ENCODE measurements at regions not wholly inside any gene's neighbourhood (a gene's known extent, or its start where the extent isn't known, plus 50 kb on each side); places are given as distances from the start of the nearest gene placed in this dataset.
"Not testable (repeated sequence)": the region's sequence is repeated elsewhere in the genome, so short reads cannot be mapped to it uniquely, and the experiment has no call there.

GRCh38 chr2:211204902-211205301, 648.5 kb downstream of the CPS1 start:
- Histone ChIP-seq H3K27ac (ENCODE audit: low read length) (no peak overlapping the region), H3K36me3 (ENCODE audit: insufficient read depth, low read length) (no peaks in the 10 kb centered on the region), H3K9me2 (replicated peaks; ENCODE audit: insufficient read depth, low read length) (no peaks in the 10 kb centered on the region), H3K79me2 (ENCODE audit: low read length) (no peaks in the 10 kb centered on the region), H3K9ac (ENCODE audit: low read length) (no peak overlapping the region), H3K27me3 (ENCODE audit: low read length) (no peaks in the 10 kb centered on the region), H3K4me3 (ENCODE audit: low read length) (no peak overlapping the region), H3K9me3 (ENCODE audit: low read length) (no peaks in the 10 kb centered on the region), H3K4me1 (ENCODE audit: low read length) (no peaks in the 10 kb centered on the region), H2AFZ (ENCODE audit: low read length) (no peak overlapping the region), H3K4me2 (ENCODE audit: low read depth, low read length, poor library complexity, severe bottlenecking) (no peak overlapping the region), H4K20me1 (ENCODE audit: insufficient read depth, low read depth, low read length) (no peaks in the 10 kb centered on the region)
- DNase-seq, result no peak

- no peak for DNase-seq
- H3K27me3 ChIP-seq (ENCODE audit: low read length), result no peaks in the 10 kb centered on the region
- no peak overlapping the region for H3K27ac ChIP-seq (ENCODE audit: low read length)
Measured at GRCh38 chr2:211205358-211205757, 649.0 kb downstream of the CPS1 start.

GRCh38 chr2:211205836-211206235, 649.4 kb downstream of the CPS1 start:
- H3K4me2 ChIP-seq (ENCODE audit: low read depth, low read length, poor library complexity, severe bottlenecking), result no peak overlapping the region
- no peaks in the 10 kb centered on the region for H3K4me1 ChIP-seq (ENCODE audit: low read length)
- H3K27ac ChIP-seq (ENCODE audit: low read length), result no peak overlapping the region
- H3K9me2 ChIP-seq (replicated peaks; ENCODE audit: insufficient read depth, low read length), result no peaks in the 10 kb centered on the region
- H3K9me3 ChIP-seq (ENCODE audit: low read length), result no peaks in the 10 kb centered on the region
- no peak overlapping the region for H2AFZ ChIP-seq (ENCODE audit: low read length)
- H4K20me1 ChIP-seq (ENCODE audit: insufficient read depth, low read depth, low read length), result no peaks in the 10 kb centered on the region
- no peaks in the 10 kb centered on the region for H3K36me3 ChIP-seq (ENCODE audit: insufficient read depth, low read length)
- no peak overlapping the region for H3K4me3 ChIP-seq (ENCODE audit: low read length)
- H3K27me3 ChIP-seq (ENCODE audit: low read length), result no peaks in the 10 kb centered on the region
- no peak for DNase-seq
- H3K9ac ChIP-seq (ENCODE audit: low read length), result no peak overlapping the region
- H3K79me2 ChIP-seq (ENCODE audit: low read length), result no peaks in the 10 kb centered on the region

More at GRCh38 chr2:211205358-211205757, 649.0 kb downstream of the CPS1 start:
- no peak overlapping the region for H3K4me3 ChIP-seq (ENCODE audit: low read length)
- no peaks in the 10 kb centered on the region for H3K9me2 ChIP-seq (replicated peaks; ENCODE audit: insufficient read depth, low read length)
- H2AFZ ChIP-seq (ENCODE audit: low read length), result no peak overlapping the region
- H3K9ac ChIP-seq (ENCODE audit: low read length), result no peak overlapping the region
- H3K9me3 ChIP-seq (ENCODE audit: low read length), result no peaks in the 10 kb centered on the region
- H3K36me3 ChIP-seq (ENCODE audit: insufficient read depth, low read length), result no peaks in the 10 kb centered on the region
- no peaks in the 10 kb centered on the region for H3K79me2 ChIP-seq (ENCODE audit: low read length)
- H4K20me1 ChIP-seq (ENCODE audit: insufficient read depth, low read depth, low read length), result no peaks in the 10 kb centered on the region
- H3K4me1 ChIP-seq (ENCODE audit: low read length), result no peaks in the 10 kb centered on the region
- H3K4me2 ChIP-seq (ENCODE audit: low read depth, low read length, poor library complexity, severe bottlenecking), result no peak overlapping the region

- H3K4me1 ChIP-seq (ENCODE audit: low read length), result no peaks in the 10 kb centered on the region
- no peaks in the 10 kb centered on the region for H3K79me2 ChIP-seq (ENCODE audit: low read length)
- H3K9me3 ChIP-seq (ENCODE audit: low read length), result no peaks in the 10 kb centered on the region
- H3K4me3 ChIP-seq (ENCODE audit: low read length), result no peak overlapping the region
- no peaks in the 10 kb centered on the region for H3K27me3 ChIP-seq (ENCODE audit: low read length)
- H3K4me2 ChIP-seq (ENCODE audit: low read depth, low read length, poor library complexity, severe bottlenecking), result no peak overlapping the region
- H3K36me3 ChIP-seq (ENCODE audit: insufficient read depth, low read length), result no peaks in the 10 kb centered on the region
- no peak overlapping the region for H3K27ac ChIP-seq (ENCODE audit: low read length)
- no peak overlapping the region for H2AFZ ChIP-seq (ENCODE audit: low read length)
- H3K9me2 ChIP-seq (replicated peaks; ENCODE audit: insufficient read depth, low read length), result no peaks in the 10 kb centered on the region
- no peaks in the 10 kb centered on the region for H4K20me1 ChIP-seq (ENCODE audit: insufficient read depth, low read depth, low read length)
- peak; percentile 53 for DNase-seq
- H3K9ac ChIP-seq (ENCODE audit: low read length), result no peak overlapping the region
Measured at GRCh38 chr2:211216221-211216620, 659.8 kb downstream of the CPS1 start.

- H3K36me3 ChIP-seq (ENCODE audit: insufficient read depth, low read length); H3K9me3 ChIP-seq (ENCODE audit: low read length); H2AFZ ChIP-seq (ENCODE audit: low read length); H3K9me2 ChIP-seq (replicated peaks; ENCODE audit: insufficient read depth, low read length); H4K20me1 ChIP-seq (ENCODE audit: insufficient read depth, low read depth, low read length); H3K27me3 ChIP-seq (ENCODE audit: low read length); H3K79me2 ChIP-seq (ENCODE audit: low read length); H3K4me3 ChIP-seq (ENCODE audit: low read length); H3K4me2 ChIP-seq (ENCODE audit: low read depth, low read length, poor library complexity, severe bottlenecking); H3K27ac ChIP-seq (ENCODE audit: low read length); DNase-seq; H3K9ac ChIP-seq (ENCODE audit: low read length); H3K4me1 ChIP-seq (ENCODE audit: low read length): not testable (repeated sequence)
Measured at GRCh38 chr2:211219548-211219947, 663.1 kb downstream of the CPS1 start.

- Histone ChIP-seq H3K9ac (ENCODE audit: low read length) (no peak overlapping the region), H3K4me3 (ENCODE audit: low read length) (no peak overlapping the region), H2AFZ (ENCODE audit: low read length) (no peak overlapping the region), H3K9me2 (replicated peaks; ENCODE audit: insufficient read depth, low read length) (no peaks in the 10 kb centered on the region), H3K4me2 (ENCODE audit: low read depth, low read length, poor library complexity, severe bottlenecking) (no peak overlapping the region), H3K4me1 (ENCODE audit: low read length) (no peaks in the 10 kb centered on the region), H3K9me3 (ENCODE audit: low read length) (no peaks in the 10 kb centered on the region), H4K20me1 (ENCODE audit: insufficient read depth, low read depth, low read length) (no peaks in the 10 kb centered on the region), H3K27me3 (ENCODE audit: low read length) (no peaks in the 10 kb centered on the region), H3K36me3 (ENCODE audit: insufficient read depth, low read length) (no peaks in the 10 kb centered on the region), H3K79me2 (ENCODE audit: low read length) (no peaks in the 10 kb centered on the region), H3K27ac (ENCODE audit: low read length) (no peak overlapping the region)
- no peak for DNase-seq
Measured at GRCh38 chr2:211225784-211226183, 669.4 kb downstream of the CPS1 start.

GRCh38 chr2:211228559-211228958, 672.2 kb downstream of the CPS1 start:
- Histone ChIP-seq H3K9ac (ENCODE audit: low read length) (no peak overlapping the region), H4K20me1 (ENCODE audit: insufficient read depth, low read depth, low read length) (no peaks in the 10 kb centered on the region), H3K9me2 (replicated peaks; ENCODE audit: insufficient read depth, low read length) (no peaks in the 10 kb centered on the region), H2AFZ (ENCODE audit: low read length) (no peak overlapping the region), H3K27ac (ENCODE audit: low read length) (no peak overlapping the region), H3K36me3 (ENCODE audit: insufficient read depth, low read length) (no peaks in the 10 kb centered on the region), H3K27me3 (ENCODE audit: low read length) (no peaks in the 10 kb centered on the region), H3K4me3 (ENCODE audit: low read length) (no peak overlapping the region), H3K79me2 (ENCODE audit: low read length) (no peaks in the 10 kb centered on the region), H3K4me2 (ENCODE audit: low read depth, low read length, poor library complexity, severe bottlenecking) (no peak overlapping the region), H3K9me3 (ENCODE audit: low read length) (no peaks in the 10 kb centered on the region), H3K4me1 (ENCODE audit: low read length) (no peaks in the 10 kb centered on the region)
- no peak for DNase-seq

- Histone ChIP-seq H3K9me3 (ENCODE audit: low read length) (no peaks in the 10 kb centered on the region), H3K4me1 (ENCODE audit: low read length) (peaks cover 5% of the 10 kb centered on the region), H3K4me3 (ENCODE audit: low read length) (no peak overlapping the region), H3K4me2 (ENCODE audit: low read depth, low read length, poor library complexity, severe bottlenecking) (no peak overlapping the region), H3K27ac (ENCODE audit: low read length) (no peak overlapping the region), H3K9me2 (replicated peaks; ENCODE audit: insufficient read depth, low read length) (no peaks in the 10 kb centered on the region), H3K27me3 (ENCODE audit: low read length) (no peaks in the 10 kb centered on the region), H3K79me2 (ENCODE audit: low read length) (no peaks in the 10 kb centered on the region), H2AFZ (ENCODE audit: low read length) (no peak overlapping the region), H3K36me3 (ENCODE audit: insufficient read depth, low read length) (no peaks in the 10 kb centered on the region), H3K9ac (ENCODE audit: low read length) (no peak overlapping the region), H4K20me1 (ENCODE audit: insufficient read depth, low read depth, low read length) (no peaks in the 10 kb centered on the region)
- no peak for DNase-seq
Measured at GRCh38 chr2:211237586-211238275, 681.3 kb downstream of the CPS1 start.

Data from Karpas-422 (cell line).